ENCODE measurements at regions not wholly inside any gene's neighbourhood (a gene's known extent, or its start where the extent isn't known, plus 50 kb on each side); places are given as distances from the start of the nearest gene placed in this dataset.

GRCh38 chr17:43315858-43316521 is 82.2 kb upstream of the RNU2-1 start:
- DNase-seq (ENCODE audit: low spot score in 2 of 2), result no peak
- H3K36me3 ChIP-seq, result no peaks in the 10 kb centered on the region
- peaks cover 0 to 4% (median 0%) of the 10 kb centered on the region in 4 donors for H3K9me3 ChIP-seq
- no peaks in the 10 kb centered on the region for H3K4me1 ChIP-seq
- WGBS, 2 donors, result 1 to 2% methylated on average over 15 of the region's 15 CpGs
- no peak overlapping the region for H3K4me3 ChIP-seq
- TF ChIP-seq POLR2A (IDR thresholded peaks at IDR 0.05) (no peak), EP300 (IDR thresholded peaks at IDR 0.05) (no peak), CTCF (IDR thresholded peaks at IDR 0.05) (no peak)
- H3K27ac ChIP-seq, result no peak overlapping the region
- H3K27me3 ChIP-seq, result no peaks in the 10 kb centered on the region

- H3K4me3 ChIP-seq, result no peak overlapping the region
- H3K4me1 ChIP-seq, result no peaks in the 10 kb centered on the region
- H3K27me3 ChIP-seq, result no peaks in the 10 kb centered on the region
- DNase-seq (ENCODE audit: low spot score in 2 of 2), result no peak
- H3K9me3 ChIP-seq, result peaks cover 0 to 4% (median 0%) of the 10 kb centered on the region in 4 donors
- 1% methylated on average over 26 to 28 of the region's 32 CpGs for WGBS, 2 donors
- H3K27ac ChIP-seq, result no peak overlapping the region
- no peaks in the 10 kb centered on the region for H3K36me3 ChIP-seq
- TF ChIP-seq CTCF (IDR thresholded peaks at IDR 0.05), result no peak
- no peak for TF ChIP-seq EP300 (IDR thresholded peaks at IDR 0.05)
- no peak for TF ChIP-seq POLR2A (IDR thresholded peaks at IDR 0.05)
Measured at GRCh38 chr17:43315369-43315768, 81.6 kb upstream of the RNU2-1 start.

GRCh38 chr17:43314611-43315011 is 80.8 kb upstream of the RNU2-1 start:
- Histone ChIP-seq H3K36me3 (no peaks in the 10 kb centered on the region), H3K27me3 (no peaks in the 10 kb centered on the region), H3K9me3 (peaks cover 0 to 2% (median 0%) of the 10 kb centered on the region in 4 donors), H3K27ac (no peak overlapping the region), H3K4me3 (no peak overlapping the region), H3K4me1 (no peaks in the 10 kb centered on the region)
- DNase-seq (ENCODE audit: low spot score in 2 of 2), result no peak
- WGBS, 2 donors, result 96 to 98% methylated on average over 3 of the region's 3 CpGs
- TF ChIP-seq CTCF (IDR thresholded peaks at IDR 0.05), result no peak
- TF ChIP-seq EP300 (IDR thresholded peaks at IDR 0.05), result no peak
- no peak for TF ChIP-seq POLR2A (IDR thresholded peaks at IDR 0.05)

- no peaks in the 10 kb centered on the region for H3K9me3 ChIP-seq
- no peaks in the 10 kb centered on the region for H3K4me1 ChIP-seq
- H3K36me3 ChIP-seq, result no peaks in the 10 kb centered on the region
- no peak overlapping the region for H3K27ac ChIP-seq
- peak in 1 of 2 donors; percentile 1 for DNase-seq (ENCODE audit: low spot score in 2 of 2)
- H3K27me3 ChIP-seq, result no peaks in the 10 kb centered on the region
- no peak for TF ChIP-seq POLR2A (IDR thresholded peaks at IDR 0.05)
- WGBS, 2 donors, result 86 to 93% methylated on average over 5 of the region's 5 CpGs
- H3K4me3 ChIP-seq, result no peak overlapping the region
Measured at GRCh38 chr17:43312011-43312410, 78.2 kb upstream of the RNU2-1 start.

- 33 to 35% methylated on average over 12 of the region's 12 CpGs for WGBS, 2 donors
- Histone ChIP-seq H3K4me1 (no peaks in the 10 kb centered on the region), H3K27ac (no peak overlapping the region), H3K4me3 (no peak overlapping the region), H3K9me3 (no peaks in the 10 kb centered on the region), H3K27me3 (no peaks in the 10 kb centered on the region), H3K36me3 (no peaks in the 10 kb centered on the region)
- peak in 1 of 2 donors; percentile 3 for DNase-seq (ENCODE audit: low spot score in 2 of 2)
- TF ChIP-seq CTCF (IDR thresholded peaks at IDR 0.05) (no peak), EP300 (IDR thresholded peaks at IDR 0.05) (no peak), POLR2A (IDR thresholded peaks at IDR 0.05) (no peak)
Measured at GRCh38 chr17:43309505-43310332, 75.9 kb upstream of the RNU2-1 start.

All from tibial nerve (tissue), 4 donors.